Mammary epithelial cell (primary cell): ENCODE measurements at regions not wholly inside any gene's neighbourhood (a gene's known extent, or its start where the extent isn't known, plus 50 kb on each side); places are given as distances from the start of the nearest gene placed in this dataset.

ENCODE experiments used
- CTCF ChIP-seq, 2 donors: IDR thresholded peaks in 1 of 2; conservative IDR thresholded peaks in 1 of 2; 2 replicates each; pipeline ENCODE4 v1.5.1; 2011 to 2012; ENCODE audit warnings: inconsistent platforms in 2 of 2, low read length in 2 of 2, mild to moderate bottlenecking in 2 of 2, control low read depth in 1 of 2, low read depth in 1 of 2; ENCODE audit not compliant: insufficient read depth in 1 of 2; ENCODE audit errors: extremely low read depth in 1 of 2
- EZH2 ChIP-seq: IDR thresholded peaks from 2 replicates; pipeline ENCODE4 v1.6.1; 2012; ENCODE audit warnings: low read length, inconsistent platforms, borderline replicate concordance

GRCh38 chr3:13688824-13689223 is 139.9 kb downstream of the FBLN2 start:
- TF ChIP-seq CTCF (conservative IDR thresholded peaks at IDR 0.05 in 1 of 2, IDR thresholded peaks at IDR 0.05 in 1 of 2; ENCODE audit: extremely low read depth in 1 of 2, insufficient read depth in 1 of 2, low read depth in 1 of 2, low read length in 2 of 2), result no peak
- peak; percentile 41 for TF ChIP-seq EZH2
